H9 (cell line): ENCODE measurements at regions not wholly inside any gene's neighbourhood (a gene's known extent, or its start where the extent isn't known, plus 50 kb on each side); places are given as distances from the start of the nearest gene placed in this dataset.

ENCODE experiments used
- DNase-seq: peaks from one replicate; pipeline ENCODE4 v3.0.0-alpha.2; 2017
- H2AFZ ChIP-seq: one replicate; pipeline ENCODE4 v1.6.1; 2013; ENCODE audit warnings: mild to moderate bottlenecking, low read length, control low read depth, moderate library complexity
- H2AK5ac ChIP-seq: 2 replicates; pipeline ENCODE4 v1.6.1; 2013; ENCODE audit warnings: low read length, control low read depth, mixed read lengths; ENCODE audit not compliant: insufficient read length
- H2BK120ac ChIP-seq: one replicate; pipeline ENCODE4 v1.6.1; 2013; ENCODE audit warnings: low read depth, mild to moderate bottlenecking, low read length, control low read depth, inconsistent platforms; ENCODE audit not compliant: poor library complexity, severe bottlenecking
- H2BK12ac ChIP-seq: 2 replicates; pipeline ENCODE4 v1.6.1; 2013; ENCODE audit warnings: low read length, control low read depth, mixed read lengths, low read depth; ENCODE audit not compliant: insufficient read length
- H2BK15ac ChIP-seq: 2 replicates; pipeline ENCODE4 v1.6.1; 2013; ENCODE audit warnings: low read depth, low read length, control low read depth
- H2BK20ac ChIP-seq: one replicate; pipeline ENCODE4 v1.6.1; 2013; ENCODE audit warnings: low read depth, mild to moderate bottlenecking, low read length, control low read depth, inconsistent platforms; ENCODE audit not compliant: poor library complexity, severe bottlenecking
- H2BK5ac ChIP-seq: 2 replicates; pipeline ENCODE4 v1.6.1; 2013; ENCODE audit warnings: low read length, control low read depth, mixed read lengths; ENCODE audit not compliant: insufficient read length
- H3K14ac ChIP-seq: 2 replicates; pipeline ENCODE4 v1.6.1; 2013; ENCODE audit warnings: low read length, control low read depth; ENCODE audit not compliant: insufficient read depth
- H3K18ac ChIP-seq: 2 replicates; pipeline ENCODE4 v1.6.1; 2013; ENCODE audit warnings: low read depth, mild to moderate bottlenecking, mixed read lengths, low read length, control low read depth; ENCODE audit not compliant: insufficient read length
- H3K23ac ChIP-seq: 2 replicates; pipeline ENCODE4 v1.6.1; 2013; ENCODE audit warnings: low read length, control low read depth, mixed read lengths, low read depth; ENCODE audit not compliant: insufficient read length
- H3K23me2 ChIP-seq: 2 replicates; pipeline ENCODE4 v1.6.1; 2013; ENCODE audit warnings: low read depth, mild to moderate bottlenecking, mixed read lengths, low read length, control low read depth; ENCODE audit not compliant: insufficient read length, poor library complexity, severe bottlenecking
- H3K27ac ChIP-seq: 2 replicates; pipeline ENCODE4 v1.5.1; 2013; ENCODE audit warnings: low read length, control low read depth, mixed read lengths, low read depth; ENCODE audit not compliant: insufficient read length
- H3K27me3 ChIP-seq: 2 replicates; pipeline ENCODE4 v1.6.1; 2013; ENCODE audit warnings: low read length, control low read depth, inconsistent platforms; ENCODE audit not compliant: insufficient read depth
- H3K4ac ChIP-seq: 2 replicates; pipeline ENCODE4 v1.6.1; 2013; ENCODE audit warnings: low read depth, mild to moderate bottlenecking, control low read depth, inconsistent platforms, low read length, moderate library complexity
- H3K4me1 ChIP-seq: 2 replicates; pipeline ENCODE4 v1.6.1; 2013; ENCODE audit warnings: low read length, control low read depth, inconsistent platforms; ENCODE audit not compliant: insufficient read depth
- H3K4me2 ChIP-seq: 2 replicates; pipeline ENCODE4 v1.6.1; 2013; ENCODE audit warnings: low read length, control low read depth, mixed read lengths; ENCODE audit not compliant: insufficient read length, insufficient read depth
- H3K56ac ChIP-seq: 2 replicates; pipeline ENCODE4 v1.6.1; 2013; ENCODE audit warnings: low read depth, mild to moderate bottlenecking, mixed read lengths, low read length, control low read depth; ENCODE audit not compliant: insufficient read length
- H3K79me1 ChIP-seq: 2 replicates; pipeline ENCODE4 v1.6.1; 2013; ENCODE audit warnings: low read depth, mild to moderate bottlenecking, moderate library complexity, low read length, control low read depth, inconsistent platforms; ENCODE audit not compliant: insufficient read depth, poor library complexity, severe bottlenecking
- H3K79me2 ChIP-seq: 2 replicates; pipeline ENCODE4 v1.6.1; 2013; ENCODE audit warnings: low read length, control low read depth, inconsistent platforms; ENCODE audit not compliant: insufficient read depth
- H3K9ac ChIP-seq: 2 replicates; pipeline ENCODE4 v1.6.1; 2013; ENCODE audit warnings: low read length, control low read depth, mixed read lengths; ENCODE audit not compliant: insufficient read length; ENCODE audit errors: extremely low read depth
- H3K9me3 ChIP-seq: one replicate; pipeline ENCODE4 v1.6.1; 2013; ENCODE audit warnings: low read depth, low read length, inconsistent platforms; ENCODE audit not compliant: control insufficient read depth
- H3T11ph ChIP-seq: one replicate; pipeline ENCODE4 v1.6.1; 2013; ENCODE audit warnings: mild to moderate bottlenecking, low read length, control low read depth, inconsistent platforms
- H4K20me1 ChIP-seq: one replicate; pipeline ENCODE4 v1.6.1; 2013; ENCODE audit not compliant: control insufficient read depth, insufficient read length, insufficient read depth
- H4K5ac ChIP-seq: 2 replicates; pipeline ENCODE4 v1.6.1; 2013; ENCODE audit warnings: low read depth, mild to moderate bottlenecking, mixed read lengths, low read length, control low read depth; ENCODE audit not compliant: insufficient read length
- H4K8ac ChIP-seq: replicated peaks from 2 replicates; pipeline ENCODE4 v1.6.1; 2013; ENCODE audit warnings: low read length, control low read depth, mixed read lengths, low read depth; ENCODE audit not compliant: insufficient read length
- H4K91ac ChIP-seq: 2 replicates; pipeline ENCODE4 v1.6.1; 2013; ENCODE audit warnings: low read depth, mild to moderate bottlenecking, moderate library complexity, mixed read lengths, low read length, control low read depth; ENCODE audit not compliant: insufficient read length
- H3K27ac Mint-ChIP-seq, 3 experiments: 2 replicates in 2 of 3; 3 replicates in 1 of 3; pipeline ENCODE4 v1.8.0; 2020 to 2021; ENCODE audit warnings: mixed read lengths in 3 of 3, mild to moderate bottlenecking in 1 of 3, moderate library complexity in 1 of 3
- H3K27me3 Mint-ChIP-seq: 2 replicates; pipeline ENCODE4 v1.8.0; 2021; ENCODE audit warnings: low read depth, mild to moderate bottlenecking, moderate library complexity, mixed read lengths
- H3K36me3 Mint-ChIP-seq, 3 experiments: 2 replicates in 2 of 3; 3 replicates in 1 of 3; pipeline ENCODE4 v1.8.0; 2020 to 2021; ENCODE audit warnings: low read depth in 3 of 3, mixed read lengths in 3 of 3; ENCODE audit not compliant: insufficient read depth in 1 of 3
- H3K4me1 Mint-ChIP-seq, 2 experiments: 2 replicates each; pipeline ENCODE4 v1.8.0; 2020; ENCODE audit warnings: mixed read lengths in 2 of 2
- H3K4me3 Mint-ChIP-seq, 2 experiments: 2 replicates in 1 of 2; 3 replicates in 1 of 2; pipeline ENCODE4 v1.8.0; 2020 to 2021; ENCODE audit warnings: mild to moderate bottlenecking in 2 of 2, mixed read lengths in 2 of 2, moderate library complexity in 1 of 2
- H3K9me3 Mint-ChIP-seq, 2 experiments: 2 replicates in 1 of 2; 3 replicates in 1 of 2; pipeline ENCODE4 v1.8.0; 2020; ENCODE audit warnings: mild to moderate bottlenecking in 2 of 2, mixed read lengths in 2 of 2, moderate library complexity in 1 of 2
- WGBS: extraction: QIAGEN DNeasy Blood & Tissue Kit; methylation state at CpG from one replicate; pipeline ENCODE4 v1.1.7; 2013; ENCODE audit warnings: missing lambda C conversion rate, low lambda C conversion rate, mixed read lengths; ENCODE audit not compliant: insufficient read length; ENCODE audit errors: extremely low coverage; 5-methylcytosine and 5-hydroxymethylcytosine counted together
- TF ChIP-seq, protein P1 (sequence below): fragments of 200-600 bp; sonication (generic); conservative IDR thresholded peaks from 3 replicates; pipeline ENCODE4 v1.8.0; 2021; ENCODE audit warnings: antibody characterized with exemption, mild to moderate bottlenecking

DNA sequence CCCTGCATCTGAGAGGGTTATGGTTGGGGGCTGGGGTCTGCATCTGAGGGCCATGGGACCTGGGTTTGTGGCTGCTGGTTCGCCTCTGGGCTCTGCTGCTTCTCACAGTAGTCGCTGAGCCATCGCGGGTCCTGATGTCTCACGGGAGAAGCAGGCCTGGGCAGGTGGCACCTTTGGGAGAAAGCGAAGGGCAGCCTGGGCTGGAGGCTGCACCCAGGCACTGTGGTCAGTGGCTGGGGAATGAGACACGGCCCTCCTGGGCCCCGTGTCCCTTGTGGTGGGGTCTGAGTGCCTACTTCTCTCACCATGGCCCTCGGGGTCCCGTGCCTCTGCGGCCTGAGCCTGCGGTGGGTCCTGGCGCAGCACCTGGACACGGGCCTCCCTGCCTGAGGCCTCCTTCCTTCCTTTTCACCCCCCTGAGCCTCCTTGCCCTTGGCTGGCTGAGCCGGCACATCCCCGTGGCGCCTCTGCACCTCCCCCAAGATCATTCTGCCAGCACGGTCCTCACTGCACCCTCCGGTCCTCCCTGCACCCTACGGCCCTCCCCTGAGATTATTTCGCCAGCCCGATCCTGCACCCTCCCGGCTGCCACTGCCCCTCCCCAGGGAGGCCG lies 206.0 kb downstream of the ERMARD start:
- Histone ChIP-seq H2AFZ (no peak overlapping the region), H4K91ac (no peak overlapping the region), H3K56ac (no peak overlapping the region), H3K23ac (no peak overlapping the region), H3K4me1 (no peaks in the 10 kb centered on the region), H3K4me2 (no peak overlapping the region), H2BK15ac (no peak overlapping the region), H3K23me2 (peaks cover 3% of the 10 kb centered on the region), H3K9ac (no peak overlapping the region), H3K9me3 (no peaks in the 10 kb centered on the region), H3K18ac (no peak overlapping the region), H2AK5ac (no peak overlapping the region), H3K27me3 (no peaks in the 10 kb centered on the region; the same call in 1 of the 2 replicates), H2BK20ac (no peak overlapping the region), H4K8ac (no peak overlapping the region), H3K79me2 (no peaks in the 10 kb centered on the region), H3K4ac (no peak overlapping the region), H4K5ac (no peak overlapping the region), H3K79me1 (no peaks in the 10 kb centered on the region), H2BK12ac (no peak overlapping the region), H4K20me1 (no peaks in the 10 kb centered on the region), H2BK5ac (no peak overlapping the region), H2BK120ac (no peak overlapping the region), H3K14ac (no peak overlapping the region), H3K27ac (no peak overlapping the region), H3T11ph (no peak overlapping the region)
- Mint-ChIP-seq H3K27ac (no peak overlapping the region), H3K4me3 (no peak overlapping the region), H3K4me1 (peaks cover 11 to 16% of the 10 kb centered on the region in 2 experiments), H3K36me3 (0 out of 7 replicates have a peak, but pooled peaks cover 0 to 2% (median 0%) of the 10 kb centered on the region in 3 experiments), H3K27me3 (peaks cover 9% of the 10 kb centered on the region), H3K9me3 (peaks cover 3 to 7% of the 10 kb centered on the region in 2 experiments; a peak in 4 of 5 replicates)
- no peak for DNase-seq
- WGBS = no CpG with 5 or more reads among the region's 24 CpGs
- TF ChIP-seq, protein P1, sequence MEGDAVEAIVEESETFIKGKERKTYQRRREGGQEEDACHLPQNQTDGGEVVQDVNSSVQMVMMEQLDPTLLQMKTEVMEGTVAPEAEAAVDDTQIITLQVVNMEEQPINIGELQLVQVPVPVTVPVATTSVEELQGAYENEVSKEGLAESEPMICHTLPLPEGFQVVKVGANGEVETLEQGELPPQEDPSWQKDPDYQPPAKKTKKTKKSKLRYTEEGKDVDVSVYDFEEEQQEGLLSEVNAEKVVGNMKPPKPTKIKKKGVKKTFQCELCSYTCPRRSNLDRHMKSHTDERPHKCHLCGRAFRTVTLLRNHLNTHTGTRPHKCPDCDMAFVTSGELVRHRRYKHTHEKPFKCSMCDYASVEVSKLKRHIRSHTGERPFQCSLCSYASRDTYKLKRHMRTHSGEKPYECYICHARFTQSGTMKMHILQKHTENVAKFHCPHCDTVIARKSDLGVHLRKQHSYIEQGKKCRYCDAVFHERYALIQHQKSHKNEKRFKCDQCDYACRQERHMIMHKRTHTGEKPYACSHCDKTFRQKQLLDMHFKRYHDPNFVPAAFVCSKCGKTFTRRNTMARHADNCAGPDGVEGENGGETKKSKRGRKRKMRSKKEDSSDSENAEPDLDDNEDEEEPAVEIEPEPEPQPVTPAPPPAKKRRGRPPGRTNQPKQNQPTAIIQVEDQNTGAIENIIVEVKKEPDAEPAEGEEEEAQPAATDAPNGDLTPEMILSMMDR = no peak
